IMR-90 (cell line): ENCODE measurements at regions not wholly inside any gene's neighbourhood (a gene's known extent, or its start where the extent isn't known, plus 50 kb on each side); places are given as distances from the start of the nearest gene placed in this dataset.

ENCODE experiments used
- ATAC-seq: fragments of 200-7000 bp; cut with Tn5 transposase; 2 replicates; pipeline ENCODE4 v1.9.1; 2020; ENCODE audit warnings: low read depth, mild to moderate bottlenecking, moderate library complexity
- BruUV-seq: library from RNA; stranded (reverse); fragments of 400-500 nt; replicated peaks from 2 replicates; lab custom pipeline; 2021; lab: Mats Ljungman, UMichigan
- CTCF ChIA-PET: fragments of 300-600 bp; formaldehyde crosslinking; extraction: SDS; loops from one replicate; lab custom pipeline; 2021; ENCODE audit warnings: antibody characterized with exemption; lab: Yijun Ruan, JAX
- POLR2A ChIA-PET: fragments of 300-600 bp; sonication (Branson Sonifier 250); formaldehyde crosslinking; loops from one replicate; lab custom pipeline; 2022; ENCODE audit warnings: antibody characterized with exemption; ENCODE audit not compliant: unreplicated experiment; lab: Charles Lee
- DNase-seq: peaks from one replicate; pipeline ENCODE4 v3.0.0; 2013
- H2AFZ ChIP-seq: replicated peaks from 2 replicates; pipeline ENCODE3; 2013; ENCODE audit warnings: low read length, mild to moderate bottlenecking; ENCODE audit not compliant: poor library complexity
- H2AK5ac ChIP-seq: 2 replicates; pipeline ENCODE4 v1.6.1; 2013; ENCODE audit warnings: low read depth, low read length, inconsistent platforms
- H2AK9ac ChIP-seq: replicated peaks from 2 replicates; pipeline ENCODE3; 2013; ENCODE audit warnings: mild to moderate bottlenecking, low read depth, low read length, moderate library complexity; ENCODE audit not compliant: poor library complexity
- H2BK120ac ChIP-seq: 2 replicates; pipeline ENCODE4 v1.6.1; 2013; ENCODE audit warnings: low read depth, low read length, inconsistent platforms
- H2BK15ac ChIP-seq: 3 replicates; pipeline ENCODE4 v1.6.1; 2013; ENCODE audit warnings: low read depth, low read length, inconsistent platforms
- H2BK20ac ChIP-seq: 2 replicates; pipeline ENCODE4 v1.6.1; 2013; ENCODE audit warnings: low read depth, mild to moderate bottlenecking, inconsistent platforms, low read length, moderate library complexity
- H2BK5ac ChIP-seq: 2 replicates; pipeline ENCODE4 v1.6.1; 2013; ENCODE audit warnings: mild to moderate bottlenecking, low read depth, low read length, inconsistent platforms; ENCODE audit not compliant: poor library complexity, severe bottlenecking
- H3K14ac ChIP-seq: replicated peaks from 2 replicates; pipeline ENCODE4 v1.6.1; 2013; ENCODE audit warnings: low read depth, low read length, inconsistent platforms
- H3K18ac ChIP-seq: 2 replicates; pipeline ENCODE4 v1.6.1; 2013; ENCODE audit warnings: low read depth, low read length, control low read depth
- H3K23ac ChIP-seq: 2 replicates; pipeline ENCODE4 v1.6.1; 2013; ENCODE audit warnings: low read depth, low read length, inconsistent platforms
- H3K27ac ChIP-seq: 2 replicates; pipeline ENCODE4 v1.5.1; 2013; ENCODE audit warnings: mild to moderate bottlenecking, control low read depth, low read length; ENCODE audit not compliant: insufficient read depth
- H3K27me3 ChIP-seq: 2 replicates; pipeline ENCODE4 v1.6.1; 2013; ENCODE audit warnings: low read length; ENCODE audit not compliant: control insufficient read depth, insufficient read depth
- H3K36me3 ChIP-seq: 2 replicates; pipeline ENCODE4 v1.6.1; 2013; ENCODE audit warnings: low read length, mixed read lengths; ENCODE audit not compliant: control insufficient read depth, insufficient read depth
- H3K4ac ChIP-seq: 2 replicates; pipeline ENCODE4 v1.6.1; 2013; ENCODE audit warnings: low read depth, low read length, inconsistent platforms
- H3K4me1 ChIP-seq: 2 replicates; pipeline ENCODE4 v1.6.1; 2013; ENCODE audit warnings: low read length, mixed read lengths; ENCODE audit not compliant: control insufficient read depth, insufficient read depth
- H3K4me2 ChIP-seq: 2 replicates; pipeline ENCODE4 v1.6.1; 2013; ENCODE audit warnings: low read depth, mild to moderate bottlenecking, control low read depth, low read length, moderate library complexity
- H3K4me3 ChIP-seq: 2 replicates; pipeline ENCODE4 v1.5.1; 2013; ENCODE audit warnings: low read depth, mild to moderate bottlenecking, control low read depth, low read length, moderate library complexity; ENCODE audit not compliant: insufficient read depth
- H3K56ac ChIP-seq: 2 replicates; pipeline ENCODE4 v1.6.1; 2013; ENCODE audit warnings: low read length, inconsistent platforms; ENCODE audit not compliant: insufficient read depth; ENCODE audit errors: extremely low read depth
- H3K79me1 ChIP-seq, 2 experiments: 2 replicates each; pipeline ENCODE4 v1.6.1; 2013; ENCODE audit warnings: low read length in 2 of 2, inconsistent platforms in 1 of 2, low read depth in 1 of 2
- H3K9ac ChIP-seq: 2 replicates; pipeline ENCODE4 v1.6.1; 2013; ENCODE audit warnings: low read depth, low read length, control low read depth
- H3K9me1 ChIP-seq: 2 replicates; pipeline ENCODE4 v1.6.1; 2013; ENCODE audit warnings: low read length, inconsistent platforms; ENCODE audit not compliant: insufficient read depth
- H3K9me3 ChIP-seq: 2 replicates; pipeline ENCODE4 v1.6.1; 2013; ENCODE audit warnings: low read length; ENCODE audit not compliant: control insufficient read depth, insufficient read depth
- H4K20me1 ChIP-seq: 2 replicates; pipeline ENCODE4 v1.6.1; 2013; ENCODE audit warnings: low read length, inconsistent platforms; ENCODE audit not compliant: insufficient read depth
- H4K5ac ChIP-seq: 2 replicates; pipeline ENCODE4 v1.6.1; 2013; ENCODE audit warnings: mild to moderate bottlenecking, low read depth, low read length, control low read depth
- H4K8ac ChIP-seq, 2 experiments: 2 replicates each; pipeline ENCODE4 v1.6.1; 2013; ENCODE audit warnings: low read depth in 2 of 2, low read length in 2 of 2, control low read depth in 1 of 2, inconsistent platforms in 1 of 2
- H4K91ac ChIP-seq: 2 replicates; pipeline ENCODE4 v1.6.1; 2013; ENCODE audit warnings: low read depth, low read length, inconsistent platforms; ENCODE audit not compliant: insufficient read depth
- CEBPB ChIP-seq: IDR thresholded peaks from 2 replicates; pipeline ENCODE4 v1.6.1; 2012; ENCODE audit warnings: low read depth, low read length, improper control_type of control experiment
- NFE2L2 ChIP-seq: fragments of 150-350 bp; IDR thresholded peaks from 2 replicates; pipeline ENCODE4 v1.6.1; 2016; ENCODE audit warnings: low read depth, mild to moderate bottlenecking, low read length
- RAD21 ChIP-seq: IDR thresholded peaks from 2 replicates; pipeline ENCODE4 v1.6.1; 2012; ENCODE audit warnings: low read length, improper control_type of control experiment
- SMC3 ChIP-seq: fragments of 150-350 bp; IDR thresholded peaks from 2 replicates; pipeline ENCODE4 v1.6.1; 2016; ENCODE audit warnings: low read depth, mild to moderate bottlenecking, antibody characterized with exemption, low read length, moderate library complexity
- whole genome bisulfite sequencing, 2 experiments: methylation state at CpG; one replicate each; pipeline versions ENCODE4 v1.1.5 to v1.1.7; 2013; ENCODE audit warnings: missing lambda C conversion rate in 2 of 2; ENCODE audit not compliant: insufficient read length in 1 of 2; ENCODE audit errors: extremely low coverage in 2 of 2; 5-methylcytosine and 5-hydroxymethylcytosine counted together
- dilution Hi-C: fragments of 300-500 bp; cut with HindIII; formaldehyde crosslinking; loops from one replicate; pipeline ENCODE4 v1.14.3; 2018; ENCODE audit warnings: low sequenced_read_pairs; ENCODE audit not compliant: unreplicated experiment
- in situ Hi-C: fragments of 300-500 bp; cut with MboI; formaldehyde crosslinking; loops from 3 replicates; pipeline ENCODE4 v1.14.3; 2019; ENCODE audit warnings: low sequenced_read_pairs, inconsistent platforms, mixed read lengths
- intact Hi-C: fragments of 100-400 bp; cut with micrococcal nuclease; formaldehyde crosslinking; loops from 2 replicates; pipeline ENCODE4 v1.10.0; 2022
- TF ChIP-seq, protein P1 (sequence below): conservative IDR thresholded peaks from 2 replicates; pipeline ENCODE4 v1.5.1; 2012; ENCODE audit warnings: mild to moderate bottlenecking, low read depth, low read length, improper control_type of control experiment

DNA sequence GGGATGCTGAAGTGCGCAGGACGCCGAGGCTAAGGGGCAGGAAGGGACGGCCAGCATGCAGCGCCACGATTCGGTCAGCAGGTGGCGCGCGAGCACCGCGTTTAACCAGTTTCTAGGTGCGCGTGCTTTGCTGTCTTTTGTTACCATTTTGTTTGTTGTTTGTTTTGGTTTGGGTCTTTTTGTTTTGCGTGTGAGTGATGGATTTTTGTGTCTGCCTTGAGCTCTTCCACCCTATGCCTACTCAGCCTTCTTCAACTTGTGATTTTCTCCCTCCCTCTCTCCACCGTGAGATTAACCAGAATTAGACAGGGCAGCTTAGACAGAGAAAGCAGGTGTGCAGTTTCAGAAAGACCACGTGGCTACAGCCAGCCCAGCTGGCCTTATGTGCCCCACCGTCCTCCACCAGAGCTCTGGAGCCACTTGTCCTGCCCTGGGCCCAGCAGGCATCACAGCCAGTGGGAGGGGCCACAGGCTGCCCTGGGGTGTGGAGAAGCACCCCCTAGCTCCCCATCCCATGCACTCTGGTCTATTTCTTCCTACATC, 180.2 kb downstream of the RNF144A start:
- H3K9ac ChIP-seq = no peak overlapping the region
- no peak overlapping the region for H3K14ac ChIP-seq
- H2BK5ac ChIP-seq = no peak overlapping the region
- no peaks in the 10 kb centered on the region for H3K27me3 ChIP-seq
- H3K9me3 ChIP-seq = no peaks in the 10 kb centered on the region
- no peak overlapping the region for H4K8ac ChIP-seq
- no peak overlapping the region for H3K18ac ChIP-seq
- DNase-seq (peak; percentile 30), ATAC-seq (peak; percentile 99)
- no peak overlapping the region for H2BK20ac ChIP-seq
- no peaks in the 10 kb centered on the region for H3K36me3 ChIP-seq
- CTCF ChIA-PET = interaction anchor here (0.6 to 1.0 kb wide), 4 partner anchors 9 to 126 kb away, joined by 3 to 4 read pairs (median 3); no protein-coding TSS in a partner anchor
- H4K91ac ChIP-seq = no peak overlapping the region
- no TSS peak for BruUV-seq
- TF ChIP-seq SMC3 (peak; percentile 67), RAD21 (peak; percentile 89), NFE2L2 (no peak), CEBPB (no peak)
- TF ChIP-seq, protein P1, sequence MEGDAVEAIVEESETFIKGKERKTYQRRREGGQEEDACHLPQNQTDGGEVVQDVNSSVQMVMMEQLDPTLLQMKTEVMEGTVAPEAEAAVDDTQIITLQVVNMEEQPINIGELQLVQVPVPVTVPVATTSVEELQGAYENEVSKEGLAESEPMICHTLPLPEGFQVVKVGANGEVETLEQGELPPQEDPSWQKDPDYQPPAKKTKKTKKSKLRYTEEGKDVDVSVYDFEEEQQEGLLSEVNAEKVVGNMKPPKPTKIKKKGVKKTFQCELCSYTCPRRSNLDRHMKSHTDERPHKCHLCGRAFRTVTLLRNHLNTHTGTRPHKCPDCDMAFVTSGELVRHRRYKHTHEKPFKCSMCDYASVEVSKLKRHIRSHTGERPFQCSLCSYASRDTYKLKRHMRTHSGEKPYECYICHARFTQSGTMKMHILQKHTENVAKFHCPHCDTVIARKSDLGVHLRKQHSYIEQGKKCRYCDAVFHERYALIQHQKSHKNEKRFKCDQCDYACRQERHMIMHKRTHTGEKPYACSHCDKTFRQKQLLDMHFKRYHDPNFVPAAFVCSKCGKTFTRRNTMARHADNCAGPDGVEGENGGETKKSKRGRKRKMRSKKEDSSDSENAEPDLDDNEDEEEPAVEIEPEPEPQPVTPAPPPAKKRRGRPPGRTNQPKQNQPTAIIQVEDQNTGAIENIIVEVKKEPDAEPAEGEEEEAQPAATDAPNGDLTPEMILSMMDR = peak; percentile 88
- H3K79me1 ChIP-seq = no peaks in the 10 kb centered on the region
- in situ Hi-C loops = no loop called here
- dilution Hi-C loops = no loop called here
- WGBS, 2 experiments = no CpG with 5 or more reads among the region's 18 CpGs
- intact Hi-C loops = loop anchor here (1.0 to 2.0 kb wide), 2 partner anchors 1588 to 1663 kb away; no protein-coding TSS in a partner anchor
- H3K4me3 ChIP-seq = no peak overlapping the region
- H3K56ac ChIP-seq = no peak overlapping the region
- peak overlapping the region; percentile 1 for H2AK9ac ChIP-seq
- POLR2A ChIA-PET = no interaction called here
- no peak overlapping the region for H2BK15ac ChIP-seq
- H3K4me1 ChIP-seq = no peaks in the 10 kb centered on the region
- H2AK5ac ChIP-seq = no peak overlapping the region
- H2BK120ac ChIP-seq = no peak overlapping the region
- no peak overlapping the region for H4K5ac ChIP-seq
- H3K27ac ChIP-seq = no peak overlapping the region
- peak overlapping the region; percentile 75 for H2AFZ ChIP-seq
- H3K9me1 ChIP-seq = no peaks in the 10 kb centered on the region
- H4K20me1 ChIP-seq = no peaks in the 10 kb centered on the region
- peak overlapping the region; percentile 41; the same call in 1 of the 2 replicates for H3K4me2 ChIP-seq
- H3K4ac ChIP-seq = no peak overlapping the region
- no peak overlapping the region for H3K23ac ChIP-seq
